ENCODE measurements at regions not wholly inside any gene's neighbourhood (a gene's known extent, or its start where the extent isn't known, plus 50 kb on each side); places are given as distances from the start of the nearest gene placed in this dataset.
"Not testable (repeated sequence)": the region's sequence is repeated elsewhere in the genome, so short reads cannot be mapped to it uniquely, and the experiment has no call there.

DNA sequence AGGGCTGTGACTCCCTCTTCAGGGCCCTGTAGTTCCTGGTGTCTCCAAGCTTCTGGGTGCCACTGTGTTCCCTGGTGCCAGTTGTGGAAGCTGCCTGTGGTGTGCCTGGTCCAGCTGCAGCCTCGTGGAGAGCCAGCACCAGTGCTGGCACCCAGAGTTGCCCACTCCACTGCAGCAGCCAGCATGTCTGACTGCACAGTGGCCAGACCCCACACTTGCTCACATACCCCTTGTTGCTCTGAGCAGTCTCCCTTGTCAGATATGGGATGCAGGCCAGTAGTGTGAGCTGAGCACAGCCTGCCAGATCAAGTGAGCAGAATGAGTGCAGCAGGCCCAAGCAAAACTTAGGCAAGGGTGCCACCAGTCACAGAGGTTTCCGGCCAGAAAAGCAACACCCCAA lies 108.6 kb downstream of the ZMAT1 start:
- DNase-seq = no peak

DNA sequence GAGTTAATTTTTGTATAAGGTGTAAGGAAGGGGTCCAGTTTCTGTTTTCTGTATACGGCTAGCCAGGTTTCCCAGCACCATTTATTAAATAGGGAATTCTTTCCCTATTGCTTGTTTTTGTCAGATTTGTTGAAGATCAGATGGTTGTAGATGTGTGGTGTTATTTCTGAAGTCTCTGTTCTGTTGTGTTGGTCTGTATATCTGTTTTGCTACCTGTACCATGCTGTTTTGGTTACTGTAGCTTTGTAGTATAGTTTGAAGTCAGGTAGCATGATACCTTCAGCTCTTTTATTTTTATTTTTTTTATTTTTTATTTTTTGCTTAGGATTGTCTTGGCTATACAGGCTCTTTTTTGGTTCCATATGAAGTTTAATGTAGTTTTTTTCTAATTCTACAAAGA lies 114.1 kb downstream of the ZMAT1 start:
- DNase-seq = not testable (repeated sequence)

DNA sequence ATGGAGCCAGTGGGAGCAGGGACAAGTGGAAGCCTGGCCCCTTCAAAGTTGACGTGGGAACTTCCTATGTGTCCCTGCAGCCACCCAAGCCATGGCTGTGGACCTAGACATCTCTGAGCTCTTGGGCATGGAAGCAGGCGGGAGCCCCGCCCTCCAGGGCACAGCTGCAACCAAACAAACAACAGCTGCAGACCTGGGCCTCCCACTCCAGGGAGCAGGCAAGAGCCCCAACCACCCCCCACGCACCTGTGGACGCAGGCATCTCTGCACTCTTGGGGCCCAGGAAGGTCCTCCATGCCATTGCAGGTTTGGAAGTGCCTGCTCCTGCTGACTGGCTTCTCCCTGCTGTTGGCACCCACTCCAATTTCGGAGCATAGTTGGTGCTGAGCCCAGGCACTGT lies 118.6 kb downstream of the ZMAT1 start:
- DNase-seq = no peak

DNA sequence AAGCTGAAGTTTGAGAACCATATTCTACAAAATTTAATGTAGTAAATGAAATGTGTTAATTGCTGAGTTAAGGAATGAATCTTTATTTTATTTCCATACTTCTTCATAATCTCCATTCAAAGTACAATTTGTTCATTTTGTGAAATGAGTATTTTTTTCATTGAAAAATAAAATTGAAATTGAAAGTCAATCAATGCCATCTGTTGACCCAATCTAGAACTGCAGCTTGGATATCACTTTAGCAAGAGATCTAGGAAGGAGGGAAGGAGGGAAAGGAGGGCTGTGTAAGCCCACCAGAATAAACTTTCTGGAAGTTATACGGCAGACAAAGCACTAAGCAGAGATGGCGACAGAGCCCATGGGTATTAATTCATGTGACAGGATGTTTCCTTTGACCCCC lies 128.4 kb downstream of the ZMAT1 start:
- no peak for DNase-seq

DNA sequence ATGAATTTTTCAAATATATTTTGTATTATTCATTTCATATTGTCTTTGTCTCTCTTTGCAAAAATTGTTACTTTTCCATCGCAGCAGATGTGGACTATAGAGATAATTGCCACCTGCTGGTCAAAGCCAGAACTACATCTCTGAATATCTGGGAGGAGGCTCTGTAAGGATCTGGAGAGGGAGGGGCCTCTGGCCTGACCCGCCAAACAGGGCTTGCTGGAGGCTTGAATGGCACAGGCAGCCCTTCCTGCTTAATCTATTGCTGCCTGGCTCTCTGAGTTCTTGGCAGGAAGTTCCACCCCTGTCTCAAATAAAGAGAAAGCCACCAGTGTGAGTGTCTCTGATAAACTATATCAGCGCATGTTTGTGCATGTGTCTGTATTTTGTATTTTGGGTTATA lies 132.4 kb downstream of the ZMAT1 start:
- DNase-seq = peak; percentile 53

DNA sequence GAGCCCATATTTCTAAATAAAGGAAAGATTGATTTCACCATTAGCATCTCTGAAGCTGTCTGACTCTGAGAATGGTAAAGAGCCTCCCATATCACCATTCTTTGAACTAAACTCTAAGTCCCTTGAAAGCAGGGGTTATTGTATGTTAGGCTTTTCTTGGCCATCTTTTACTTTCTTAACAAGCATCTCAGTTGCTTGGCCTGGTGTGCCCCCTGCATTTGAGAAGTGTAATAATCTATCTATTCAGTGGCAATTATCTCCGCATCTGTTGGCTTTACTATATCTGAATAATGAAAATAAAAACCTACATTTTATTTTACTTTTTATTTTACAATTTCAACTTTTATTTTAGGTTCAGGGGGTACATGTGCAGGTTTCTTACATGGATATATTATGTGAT lies 128.3 kb upstream of the ARMCX2 start:
- no peak for DNase-seq

DNA sequence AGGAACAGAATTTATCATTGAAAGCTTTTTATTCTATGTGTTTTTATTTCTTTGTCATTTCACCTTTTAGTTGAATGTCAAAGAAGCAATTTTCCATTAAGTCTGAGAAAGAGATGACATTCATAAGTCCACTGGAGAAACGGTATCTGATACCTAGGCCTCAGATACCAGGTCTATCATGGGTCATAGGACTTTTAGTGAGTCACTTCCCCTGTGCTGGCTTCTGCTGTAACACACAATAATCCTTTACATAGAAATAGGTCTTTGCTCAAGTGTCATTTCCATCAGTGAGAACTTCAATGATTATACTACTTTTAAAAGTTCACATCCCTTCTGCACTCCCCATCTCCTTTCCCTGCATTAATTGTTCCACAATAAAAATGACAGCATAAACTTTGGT lies 125.5 kb upstream of the ARMCX2 start:
- DNase-seq = no peak

DNA sequence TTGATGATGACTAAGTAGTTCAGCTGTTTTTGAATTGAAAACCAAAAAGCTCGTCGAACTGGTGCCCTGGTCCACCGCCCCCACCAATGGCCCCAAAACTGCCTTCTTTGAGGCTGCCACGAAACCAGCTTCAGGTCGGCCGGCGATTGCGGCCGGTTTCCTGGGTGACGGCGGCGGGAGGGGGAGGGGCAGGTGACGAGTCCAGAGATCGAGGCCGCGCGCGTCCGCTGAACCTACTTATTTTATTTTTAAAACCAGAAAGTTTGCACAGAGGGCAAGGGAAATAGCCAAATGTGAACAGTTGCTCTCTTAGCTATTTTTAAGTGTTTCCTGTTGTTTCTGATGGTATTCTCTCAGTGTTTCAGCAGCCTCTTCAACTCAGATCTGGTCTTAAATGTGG lies 120.8 kb upstream of the ARMCX2 start:
- not testable (repeated sequence) for DNase-seq

DNA sequence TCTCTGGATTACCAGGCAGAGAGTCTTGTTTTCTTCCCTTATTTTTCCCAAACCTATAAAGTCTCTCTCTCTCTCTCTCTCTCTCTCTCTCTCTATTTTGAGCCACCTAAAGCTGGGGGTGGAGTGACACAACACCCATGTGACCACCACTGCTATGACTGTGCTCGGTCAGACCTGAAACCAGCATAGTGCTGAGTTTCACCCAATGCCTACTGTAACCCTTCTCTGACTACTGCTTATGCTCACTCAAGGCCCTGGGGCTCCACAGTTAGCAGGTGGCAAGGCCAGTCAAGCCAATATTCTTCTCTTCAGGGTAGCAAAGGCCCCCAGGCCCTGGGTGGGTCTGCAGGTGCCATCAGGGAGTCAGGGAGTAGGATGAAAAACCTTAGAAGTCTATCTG lies 114.7 kb upstream of the ARMCX2 start:
- DNase-seq = no peak

DNA sequence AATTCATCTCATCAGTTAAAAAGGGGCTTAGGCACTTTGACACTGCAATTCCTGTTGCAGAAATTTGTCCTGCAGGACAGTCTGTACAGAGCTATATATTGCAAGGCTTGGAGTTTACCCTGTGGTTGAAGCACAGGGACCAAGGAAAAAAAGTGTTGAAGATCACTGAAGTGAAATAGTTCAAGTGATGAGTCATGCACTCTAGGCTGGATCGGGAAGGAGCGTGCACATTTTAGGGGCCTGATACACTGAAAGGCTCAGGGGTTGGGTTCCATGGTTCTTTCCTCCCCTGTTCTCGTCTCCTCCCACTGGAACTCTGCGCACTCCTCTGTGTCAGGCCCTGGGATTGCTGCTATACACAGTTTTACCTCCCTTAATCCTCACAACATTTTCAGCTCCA lies 104.9 kb upstream of the ARMCX2 start:
- DNase-seq = no peak

DNA sequence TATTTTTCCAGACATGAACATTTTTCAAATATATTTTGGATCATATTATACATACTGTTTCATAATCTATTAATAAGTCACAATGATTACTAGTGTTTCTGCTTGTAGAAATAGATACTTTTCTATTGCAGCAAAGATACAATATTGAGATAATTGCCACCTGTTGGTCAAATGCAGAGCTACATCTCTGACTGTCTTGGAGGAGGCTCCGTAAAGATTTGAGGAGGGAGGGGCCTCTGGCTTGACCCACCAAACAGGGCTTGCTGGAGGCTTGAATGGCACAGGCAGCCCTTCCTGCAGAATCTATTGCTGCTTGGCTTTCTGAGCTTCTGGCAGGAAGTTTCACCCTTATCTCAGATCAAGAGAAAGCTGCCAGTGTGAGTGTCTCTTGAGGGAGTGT lies 99.3 kb upstream of the ARMCX2 start:
- DNase-seq = no peak

DNA sequence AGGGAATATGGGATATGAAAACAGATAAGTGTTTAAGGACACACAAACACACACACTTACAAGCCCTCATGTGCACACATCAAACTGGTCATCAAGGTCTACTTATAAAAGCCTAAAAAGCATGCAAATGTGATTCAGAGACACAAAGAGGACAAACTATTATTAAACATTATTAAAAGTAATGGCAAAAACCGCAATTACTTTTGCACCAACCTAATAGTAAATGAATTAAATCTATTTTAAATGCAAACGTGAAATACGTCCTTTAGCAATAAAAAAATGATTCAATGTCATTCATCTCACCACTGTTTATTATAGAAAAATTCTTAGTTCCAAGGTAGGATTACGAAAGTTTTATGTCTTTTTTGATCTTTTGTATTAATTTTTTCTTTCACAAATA lies 91.1 kb upstream of the ARMCX2 start:
- no peak for DNase-seq

DNA sequence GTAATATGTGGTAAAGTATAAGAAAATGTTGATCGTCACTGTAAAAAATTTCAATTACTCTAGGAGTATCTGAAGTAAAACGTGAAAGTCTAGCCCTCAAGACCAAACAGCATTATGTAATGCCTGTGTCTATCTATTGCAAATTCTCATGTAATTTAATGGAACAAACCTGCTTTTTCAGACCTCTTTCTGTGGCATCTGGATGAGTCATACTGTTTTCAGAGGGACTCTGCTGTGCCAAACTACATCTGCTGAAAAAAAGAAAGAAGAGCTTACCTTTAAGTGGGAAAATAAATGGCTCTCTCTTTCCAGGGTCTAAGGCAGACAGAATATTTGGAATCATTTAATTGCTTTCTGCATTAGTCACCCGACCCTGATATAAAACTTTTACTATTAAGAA lies 89.8 kb upstream of the ARMCX2 start:
- DNase-seq = no peak

DNA sequence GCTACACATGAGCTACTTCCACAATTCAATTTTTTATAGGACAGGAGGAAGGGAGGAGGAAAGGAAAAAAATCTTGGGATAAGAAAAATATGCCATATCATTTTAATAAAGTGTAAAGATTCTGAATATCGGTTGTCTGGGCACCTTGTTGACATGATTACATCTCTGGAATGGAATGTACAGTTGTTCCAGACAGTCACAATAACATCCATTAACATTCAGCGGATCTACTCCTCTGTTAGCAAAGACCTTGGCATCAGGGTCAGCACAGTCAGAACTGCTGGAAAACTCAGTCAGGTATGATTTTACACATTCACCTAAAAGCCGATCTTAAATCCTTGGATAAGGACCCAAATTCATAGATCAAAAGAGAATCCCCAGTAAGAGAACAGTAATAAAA lies 85.4 kb upstream of the ARMCX2 start:
- no peak for DNase-seq

DNA sequence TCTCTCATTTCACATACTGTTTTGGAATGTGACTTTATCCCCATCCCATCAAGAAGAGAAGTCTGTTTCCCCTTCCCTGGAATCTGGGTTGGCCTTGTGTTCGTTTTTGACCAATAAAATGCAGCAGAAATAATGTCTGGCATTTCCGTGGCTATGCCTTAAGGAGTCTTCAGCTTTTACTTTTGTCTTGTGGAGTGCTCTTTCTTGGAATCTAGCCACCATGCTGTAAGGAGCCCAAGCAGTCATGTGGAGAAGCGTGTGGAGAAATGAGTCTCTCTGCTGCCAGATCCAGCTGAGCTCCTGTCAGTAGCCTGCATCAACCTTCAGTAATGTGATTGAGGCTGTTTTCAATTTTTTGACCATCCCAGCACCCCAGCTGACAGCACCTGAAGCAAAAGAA lies 84.4 kb upstream of the ARMCX2 start:
- no peak for DNase-seq

DNA sequence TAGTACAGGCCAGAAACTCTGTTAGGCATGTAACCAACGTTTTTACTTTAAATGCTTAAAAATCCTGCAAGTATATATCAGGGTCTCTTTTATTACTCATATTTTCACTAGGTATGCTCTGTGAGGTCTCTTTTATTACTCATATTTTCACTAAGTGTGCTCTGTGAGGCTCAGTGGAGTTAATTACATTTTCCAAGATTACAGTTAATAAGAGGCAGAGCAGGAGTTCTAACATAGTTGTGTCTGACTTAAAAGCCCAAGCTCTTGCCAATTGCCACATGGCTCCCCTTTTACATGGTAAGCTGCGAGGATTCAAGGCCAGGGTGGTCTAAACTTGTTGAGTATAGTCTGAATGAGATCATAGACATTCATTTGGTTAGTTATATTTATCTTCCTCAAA lies 81.0 kb upstream of the ARMCX2 start:
- DNase-seq = no peak

DNA sequence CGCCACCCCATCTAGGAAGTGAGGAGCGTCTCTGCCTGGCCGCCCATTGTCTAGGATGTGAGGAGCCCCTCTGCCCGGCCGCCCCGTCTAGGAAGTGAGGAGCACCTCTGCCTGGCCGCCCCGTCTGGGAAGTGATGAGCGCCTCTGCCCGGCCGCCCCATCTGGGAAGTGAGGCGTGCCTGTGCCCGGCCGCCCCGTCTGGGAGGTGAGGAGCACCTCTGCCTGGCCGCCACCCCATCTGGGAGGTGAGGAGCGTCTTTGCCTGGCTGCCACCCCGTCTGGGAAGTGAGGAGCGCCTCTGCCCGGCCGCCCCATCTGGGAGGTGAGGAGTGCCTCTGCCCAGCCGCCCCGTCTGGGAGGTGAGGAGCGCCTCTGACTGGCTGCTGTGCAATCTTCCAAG lies 79.2 kb upstream of the ARMCX2 start:
- DNase-seq = not testable (repeated sequence)

DNA sequence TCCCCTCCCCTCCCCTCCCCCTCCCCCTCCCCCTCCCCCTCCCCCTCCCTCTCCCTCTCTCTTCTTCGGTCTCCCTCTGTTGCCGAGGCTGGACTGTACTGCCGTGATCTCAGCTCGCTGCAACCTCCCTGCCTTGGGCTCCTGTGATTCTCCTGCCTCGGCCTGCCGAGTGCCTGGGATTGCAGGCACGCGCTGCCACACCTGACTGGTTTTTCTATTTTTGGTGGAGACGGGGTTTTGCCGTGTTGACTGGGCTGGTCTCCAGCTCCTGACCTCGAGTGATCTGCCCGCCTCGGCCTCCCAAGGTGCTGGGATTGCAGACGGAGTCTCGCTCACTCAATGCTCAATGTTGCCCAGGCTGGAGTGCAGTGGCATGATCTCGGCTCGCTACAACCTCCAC lies 78.8 kb upstream of the ARMCX2 start:
- not testable (repeated sequence) for DNase-seq

DNA sequence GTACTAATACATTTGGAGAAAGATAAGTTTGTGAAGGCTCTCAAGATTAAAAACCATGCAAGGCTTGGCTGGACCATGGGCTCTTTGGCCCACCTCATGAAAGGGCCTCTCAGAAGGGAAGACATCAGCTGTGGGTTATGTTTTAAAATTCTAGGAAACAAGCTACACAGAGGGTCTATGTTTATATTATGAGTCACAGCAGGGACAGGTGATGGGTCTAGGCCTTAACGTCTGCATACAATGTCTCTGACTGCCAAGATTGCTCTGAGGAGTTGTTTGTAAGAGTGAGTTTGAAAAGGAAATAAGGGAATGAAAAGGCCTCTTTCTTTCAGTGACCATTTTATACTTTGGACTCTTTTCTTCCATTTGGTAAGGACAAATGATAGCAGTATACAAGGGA lies 77.0 kb upstream of the ARMCX2 start:
- no peak for DNase-seq

DNA sequence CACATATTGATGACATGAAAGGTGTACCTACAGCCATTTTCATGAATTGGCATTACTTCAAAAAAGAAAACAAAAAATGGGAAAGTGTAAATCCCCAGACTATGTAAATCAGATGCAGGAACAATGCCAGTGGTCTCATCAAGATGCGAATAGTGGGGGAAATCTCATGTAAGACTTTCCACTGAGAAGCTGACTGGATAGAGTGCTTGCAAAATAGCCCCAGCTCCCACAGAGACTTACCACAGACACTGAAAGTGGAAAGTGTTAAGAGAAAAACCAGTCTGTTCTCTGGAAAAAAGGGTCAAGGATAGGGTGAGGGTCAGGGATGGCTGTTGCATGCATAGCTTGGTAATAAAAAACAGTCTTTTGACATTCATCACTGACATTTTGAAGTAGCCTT lies 73.2 kb upstream of the ARMCX2 start:
- no peak for DNase-seq

DNA sequence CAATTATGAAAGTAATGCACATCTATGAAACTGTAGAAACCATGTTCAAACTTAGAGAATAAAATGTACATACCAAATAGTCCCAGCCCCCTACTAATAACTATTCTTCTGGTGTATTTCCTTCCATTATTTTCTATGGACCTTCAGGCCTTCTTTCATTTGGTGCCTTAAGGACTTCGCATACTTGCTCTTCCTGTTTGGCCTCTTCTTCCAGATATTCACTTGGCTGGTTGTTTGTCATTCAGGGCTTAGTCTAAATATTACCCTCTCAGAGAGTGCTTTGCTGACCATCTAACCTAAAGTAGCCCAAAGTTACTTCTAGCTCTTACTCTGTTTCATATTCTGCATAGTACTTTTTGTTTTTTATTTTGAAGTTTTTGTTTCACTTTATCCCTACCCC lies 70.3 kb upstream of the ARMCX2 start:
- DNase-seq = no peak
